ENCODE measurements at regions not wholly inside any gene's neighbourhood (a gene's known extent, or its start where the extent isn't known, plus 50 kb on each side); places are given as distances from the start of the nearest gene placed in this dataset.

GRCh38 chr17:54194268-54194667, 371.5 kb downstream of the KIF2B start:
- TF ChIP-seq CTCF (conservative IDR thresholded peaks at IDR 0.05) (no peak), ZFX (IDR thresholded peaks at IDR 0.05) (no peak)

Measured in C4-2B (cell line).